ENCODE measurements at regions not wholly inside any gene's neighbourhood (a gene's known extent, or its start where the extent isn't known, plus 50 kb on each side); places are given as distances from the start of the nearest gene placed in this dataset.

DNA sequence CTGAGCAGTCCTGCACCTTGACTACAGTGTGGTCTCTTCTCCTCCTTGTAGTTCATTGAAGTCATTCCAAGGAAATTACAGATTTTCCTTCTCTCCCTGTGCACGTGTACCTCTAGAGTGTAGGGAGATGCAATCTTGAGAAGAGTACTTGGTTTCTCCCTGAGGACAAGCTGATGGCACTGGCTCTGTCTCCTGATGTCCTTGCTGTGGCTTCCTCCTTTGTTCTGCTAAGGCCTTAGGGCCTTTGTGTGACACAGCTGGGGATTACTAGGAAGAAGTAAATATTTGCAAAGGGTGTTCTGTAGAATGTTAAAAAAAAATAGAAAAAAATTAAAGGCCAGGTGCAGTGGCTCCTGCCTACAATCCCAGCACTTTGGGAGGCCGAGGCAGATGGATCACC is 66.2 kb upstream of the APOBEC4 start:
- TF ChIP-seq CTCF (IDR thresholded peaks at IDR 0.05; ENCODE audit: insufficient read depth, low read depth, low read length) (no peak), EZH2 (IDR thresholded peaks at IDR 0.05; ENCODE audit: insufficient read depth, low read length) (no peak)
